DMS53 treated with DMSO at 0.1 percent for 48 hours (cell line): ENCODE measurements at regions not wholly inside any gene's neighbourhood (a gene's known extent, or its start where the extent isn't known, plus 50 kb on each side); places are given as distances from the start of the nearest gene placed in this dataset.

Experiments
- DNase-seq: peaks from one replicate; lab custom pipeline; 2025; ENCODE audit not compliant: unreplicated experiment; lab: John Stamatoyannopoulos, UW

DNA sequence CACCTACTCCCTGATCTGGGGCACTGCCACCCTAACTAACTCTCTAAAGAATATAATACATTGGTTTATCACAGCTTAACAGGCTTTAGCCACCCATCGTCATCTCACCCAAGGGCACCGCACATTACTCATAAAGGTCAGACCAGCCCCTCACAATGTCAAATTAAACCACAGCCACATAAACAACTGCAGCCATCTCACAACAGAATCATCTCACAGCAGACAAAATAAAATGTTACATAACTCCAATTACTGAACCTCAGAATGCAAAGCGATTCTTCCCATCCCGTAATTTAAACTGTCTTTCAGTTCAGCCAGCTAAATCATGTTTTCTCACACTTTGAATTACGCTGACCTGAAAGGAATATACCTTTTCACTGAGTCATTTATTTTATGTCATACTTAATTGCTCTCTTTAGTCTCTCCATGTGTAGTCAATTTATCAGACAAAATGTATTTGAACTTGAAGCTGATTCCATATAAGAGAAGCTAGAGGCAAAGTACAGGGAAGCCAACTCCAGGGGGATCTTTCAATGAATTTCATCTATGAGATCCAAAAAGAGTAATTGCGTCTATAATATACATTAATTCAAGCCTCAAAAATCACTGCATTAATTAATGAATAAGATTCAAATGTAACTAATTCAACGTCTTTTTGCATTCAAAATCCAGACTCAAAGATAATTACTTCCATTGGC is 96.9 kb upstream of the NEBL start:
- DNase-seq: no peak

DNA sequence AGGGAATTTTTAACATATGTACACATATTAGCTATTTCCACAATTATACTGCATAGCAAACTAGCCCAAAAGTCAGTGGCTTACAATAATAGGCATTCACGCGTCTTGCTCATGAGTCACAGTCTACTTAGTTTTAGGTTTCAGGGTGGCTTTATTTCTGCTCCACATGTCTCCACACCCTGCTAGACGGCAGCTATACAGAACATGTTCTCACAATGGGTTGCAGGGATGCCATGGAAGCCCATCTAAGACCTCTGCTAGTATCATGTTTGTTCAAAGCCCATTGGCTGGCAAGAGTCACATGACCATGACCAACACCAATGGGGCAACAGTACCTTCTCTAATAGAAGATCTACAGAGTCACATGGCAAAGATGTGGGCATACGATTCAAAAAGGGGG is 96.3 kb upstream of the NEBL start:
- DNase-seq: no peak

DNA sequence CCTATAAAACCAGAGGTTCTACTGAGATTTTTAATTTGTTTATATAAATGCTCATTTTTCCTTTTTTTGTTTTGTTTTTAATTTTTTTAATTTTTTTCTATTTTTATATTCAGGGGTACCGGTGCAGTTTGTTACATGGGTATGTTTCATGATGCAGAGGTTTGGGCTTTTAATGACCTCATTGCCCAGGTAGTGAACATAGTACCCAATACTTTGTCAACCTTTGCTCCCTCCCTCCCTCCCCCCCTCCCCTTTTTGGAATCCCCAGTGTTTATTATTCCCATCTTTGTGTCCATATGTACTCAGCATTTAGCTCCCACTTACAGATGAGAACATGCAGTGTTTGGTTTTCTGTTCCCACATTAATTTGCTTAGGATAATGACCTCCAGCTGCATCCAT is 94.4 kb upstream of the NEBL start:
- DNase-seq: no peak

DNA sequence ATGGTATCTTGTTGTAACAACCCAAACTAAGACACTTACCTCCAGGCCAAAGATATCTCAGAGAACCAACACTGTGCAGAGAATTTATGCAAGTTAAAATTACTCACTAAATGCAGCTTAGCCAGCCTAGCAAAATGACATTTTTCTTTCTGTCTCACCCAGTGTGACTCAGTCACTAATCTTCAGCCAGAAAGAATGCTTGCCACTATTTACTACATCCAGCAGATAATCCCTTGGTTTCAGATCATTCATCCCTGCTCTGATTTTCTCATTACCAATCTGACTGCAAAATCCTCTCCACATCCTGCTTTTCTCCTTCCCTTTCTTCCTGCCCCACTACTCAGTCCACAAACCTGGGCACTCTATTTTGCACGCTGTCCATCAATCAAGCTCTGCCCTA is 93.5 kb upstream of the NEBL start:
- no peak for DNase-seq

DNA sequence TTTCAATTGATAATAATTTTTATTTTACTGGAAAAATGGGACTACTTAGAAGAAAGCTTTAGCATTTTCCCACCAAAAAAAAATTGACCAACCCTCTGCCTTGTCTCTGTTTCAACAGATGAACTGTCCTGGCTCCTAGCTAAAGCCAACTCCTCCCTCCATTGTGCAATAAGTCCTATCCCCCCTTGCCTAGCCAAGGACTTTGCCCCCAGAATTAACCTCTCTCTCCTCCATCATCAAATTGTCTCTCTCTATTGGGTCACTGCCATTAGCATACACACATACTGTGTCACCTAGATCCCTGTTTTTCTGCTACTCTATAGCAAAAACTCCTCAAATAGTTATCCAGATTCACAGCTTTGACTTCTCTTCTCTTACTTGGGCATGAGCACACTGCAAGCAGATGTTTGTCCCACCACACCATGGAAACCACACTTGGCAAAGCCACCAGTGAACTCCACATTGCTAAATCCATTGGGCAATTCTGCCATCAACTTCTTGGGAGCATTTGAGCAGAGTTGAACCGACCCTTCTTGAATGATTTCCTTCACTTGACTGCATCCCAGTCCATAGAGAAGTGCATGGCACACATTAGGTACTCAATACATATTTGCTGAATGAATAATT is 91.4 kb upstream of the NEBL start:
- DNase-seq: no peak

DNA sequence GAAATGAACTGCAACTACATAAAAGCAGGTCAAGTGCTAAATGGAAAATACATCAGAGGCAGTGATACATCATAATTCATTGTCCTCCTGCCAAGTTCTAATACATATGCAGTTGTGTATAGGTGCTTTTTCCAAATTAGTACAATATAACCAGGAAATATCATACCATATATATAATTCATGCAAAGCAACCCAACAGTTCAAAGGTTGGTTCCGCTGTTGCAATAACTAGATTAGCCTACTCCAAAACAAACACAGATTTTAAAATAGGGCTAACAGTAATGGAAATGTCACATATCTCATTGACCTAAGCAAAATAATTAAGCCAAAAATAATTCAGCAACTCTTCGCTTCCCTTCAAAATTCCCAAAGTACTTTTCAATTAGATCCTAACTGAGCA is 88.9 kb upstream of the NEBL start:
- no peak for DNase-seq

DNA sequence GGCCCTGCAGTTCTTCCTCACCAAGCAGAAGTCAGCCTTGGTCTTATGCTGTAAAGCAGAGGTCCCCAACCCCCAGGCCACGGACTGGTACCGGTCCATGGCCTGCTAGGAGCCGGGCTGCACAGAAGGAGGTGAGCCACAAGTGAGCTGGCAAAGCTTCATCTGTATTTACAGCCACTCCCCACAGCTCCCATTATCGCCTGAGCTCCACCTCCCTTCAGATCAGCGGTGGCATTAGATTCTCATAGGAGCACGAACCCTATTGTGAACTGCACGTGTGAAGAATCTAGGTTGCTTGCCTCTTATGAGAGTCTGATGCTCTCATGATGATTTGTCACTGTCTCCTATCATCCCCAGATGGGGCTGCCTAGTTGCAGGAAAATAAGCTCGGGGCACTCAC is 87.6 kb upstream of the NEBL start:
- DNase-seq: no peak

DNA sequence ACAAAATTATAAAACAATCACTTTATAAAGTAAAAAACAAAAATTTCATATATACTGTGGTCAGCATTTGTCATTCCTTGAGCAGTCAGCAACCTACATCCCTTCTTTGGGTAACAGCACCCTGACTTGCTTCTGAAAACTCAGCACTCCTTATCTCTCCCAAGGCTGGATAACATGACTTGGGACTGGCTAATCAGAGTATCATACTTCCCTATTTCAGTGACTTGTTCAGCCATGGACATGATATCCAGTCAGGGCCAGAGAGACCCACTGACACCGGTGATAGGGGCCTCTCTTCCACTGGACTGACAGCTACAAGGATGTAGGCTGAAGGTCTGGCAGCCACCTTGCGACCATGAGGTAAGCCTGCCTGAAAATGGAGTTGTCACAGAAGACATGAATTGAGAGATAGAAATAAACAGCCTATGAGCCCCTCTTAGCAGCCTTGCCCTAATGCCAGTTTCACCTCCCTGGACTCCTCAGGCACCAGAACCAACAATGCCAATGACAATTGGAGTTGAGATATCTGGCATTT is 84.4 kb upstream of the NEBL start:
- DNase-seq: no peak

DNA sequence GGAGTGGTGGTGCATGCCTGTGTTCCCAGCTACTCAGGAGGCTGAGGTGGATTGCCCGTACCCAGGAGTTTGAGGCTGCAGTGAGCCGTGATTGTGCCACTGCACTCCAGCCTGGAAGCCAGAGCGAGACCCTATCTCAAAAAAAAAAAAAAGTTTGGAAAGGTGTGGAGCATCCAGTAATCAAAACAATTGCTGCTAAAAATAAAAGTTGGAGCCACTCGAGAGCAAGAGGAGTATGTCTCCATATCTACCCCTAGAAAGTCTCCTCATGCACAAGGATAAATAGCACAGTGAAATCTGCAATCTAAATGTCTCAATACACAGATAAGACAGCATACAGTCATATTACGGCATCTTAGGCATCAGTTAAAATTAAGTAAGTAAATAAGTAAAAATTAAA is 81.5 kb upstream of the NEBL start:
- DNase-seq: no peak

DNA sequence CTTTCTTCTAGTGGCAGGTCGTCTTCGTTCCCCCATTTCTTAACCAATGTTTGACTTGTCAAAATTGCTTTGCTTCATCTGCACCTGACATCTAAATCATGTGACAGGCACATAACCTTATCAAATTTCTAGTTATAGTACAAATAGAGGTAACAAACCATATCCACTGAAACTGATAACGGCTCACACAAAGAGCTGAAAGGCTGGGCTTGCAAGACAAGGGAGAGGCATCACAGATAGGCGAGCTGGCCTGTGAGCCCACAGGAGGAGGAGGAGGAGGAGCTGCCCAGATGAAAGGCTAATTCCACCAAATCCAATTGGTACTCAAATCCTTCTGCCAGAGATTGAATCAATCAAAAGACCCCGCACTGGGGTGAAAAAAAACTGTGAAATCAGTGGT is 80.2 kb upstream of the NEBL start:
- DNase-seq: no peak

DNA sequence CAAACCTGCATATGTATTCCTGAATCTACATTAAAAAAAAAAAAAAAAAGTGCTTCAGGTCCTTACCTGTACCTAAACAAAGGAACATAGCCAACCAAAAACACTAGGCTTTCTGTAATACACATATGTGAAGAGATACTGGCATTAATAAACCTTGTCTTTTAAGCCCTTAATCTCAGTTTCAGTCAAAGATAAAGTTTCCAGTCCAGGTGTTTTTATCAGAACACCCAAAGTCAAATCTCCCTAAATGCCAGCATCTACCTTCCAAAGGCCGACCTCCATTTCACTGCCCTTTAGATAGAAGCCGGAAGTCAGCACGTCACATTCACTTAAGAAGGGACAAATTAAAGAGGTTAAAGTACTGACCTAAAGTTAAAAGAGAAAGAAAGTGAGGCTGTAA is 79.8 kb upstream of the NEBL start:
- DNase-seq: no peak

DNA sequence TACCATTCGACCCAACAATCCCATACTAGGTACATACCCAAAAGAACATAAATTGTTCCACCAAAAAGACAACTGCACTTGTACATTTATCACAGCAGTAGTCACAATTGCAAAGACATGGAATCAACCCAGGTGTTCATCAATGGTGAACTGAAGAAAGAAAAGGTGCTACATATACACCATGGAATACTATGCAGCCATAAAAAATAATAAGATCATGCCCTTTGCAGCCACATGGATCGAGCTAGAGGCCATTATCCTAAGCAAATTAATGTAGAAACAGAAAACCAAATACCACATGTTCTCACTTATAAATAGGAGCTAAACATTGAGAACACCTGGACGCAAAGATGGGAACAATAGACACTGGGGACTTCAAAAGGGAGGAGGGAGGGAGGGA is 79.3 kb upstream of the NEBL start:
- DNase-seq: no peak

DNA sequence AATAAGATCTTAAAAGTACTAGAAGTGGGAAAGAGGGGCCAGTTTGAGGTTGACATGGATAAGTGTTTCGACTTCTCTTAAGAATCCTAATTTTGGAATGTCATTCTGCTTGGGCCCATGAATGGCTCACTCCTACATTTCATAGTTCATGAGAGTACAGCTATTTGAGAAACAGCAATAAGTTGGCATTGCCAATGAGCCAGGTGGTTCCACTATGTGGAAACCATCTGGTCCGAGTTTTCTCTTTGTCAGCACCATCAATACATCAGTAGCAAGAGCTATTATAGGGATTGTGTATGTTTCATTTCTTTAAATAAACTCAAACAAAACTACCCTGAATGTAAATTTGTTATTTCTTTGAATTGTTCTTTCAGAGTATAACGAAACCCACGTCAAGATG is 78.1 kb upstream of the NEBL start:
- DNase-seq: no peak

DNA sequence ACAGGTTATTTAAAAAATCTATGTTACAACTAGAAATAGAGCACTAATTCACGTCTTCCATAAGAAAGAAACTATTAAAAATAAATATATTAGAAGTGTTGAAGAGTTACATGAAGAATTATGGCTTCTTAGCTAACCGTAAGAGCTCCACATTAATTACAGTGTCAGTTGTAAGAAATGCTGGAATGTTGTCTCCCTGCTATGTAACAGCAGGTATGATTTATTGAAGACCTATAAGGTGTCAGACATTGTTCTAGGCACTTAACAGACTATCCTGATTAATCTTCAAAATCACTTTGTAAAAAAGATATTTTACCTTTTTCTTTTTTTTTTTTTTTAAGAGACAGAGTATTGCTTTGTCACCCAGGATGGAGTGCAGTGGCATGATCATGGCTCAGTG is 75.8 kb upstream of the NEBL start:
- DNase-seq: no peak

DNA sequence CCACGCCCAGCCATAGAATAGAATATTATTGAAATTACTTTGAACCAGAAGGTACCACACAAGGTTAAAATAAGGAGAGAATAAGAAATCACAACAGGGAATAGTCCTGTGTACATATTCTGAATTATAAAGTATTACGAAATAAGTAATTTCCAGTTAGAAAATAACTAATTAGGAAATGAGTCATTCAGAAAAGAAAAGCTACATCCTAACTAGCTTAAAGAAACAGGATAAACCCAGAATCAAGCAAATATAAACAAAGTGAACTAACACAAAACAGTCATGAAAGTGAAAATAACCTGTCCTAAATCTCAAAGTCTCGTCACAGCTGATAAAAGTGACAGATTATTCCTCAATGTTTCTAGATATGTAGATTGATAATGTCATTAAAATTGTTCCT is 74.8 kb upstream of the NEBL start:
- DNase-seq: no peak

DNA sequence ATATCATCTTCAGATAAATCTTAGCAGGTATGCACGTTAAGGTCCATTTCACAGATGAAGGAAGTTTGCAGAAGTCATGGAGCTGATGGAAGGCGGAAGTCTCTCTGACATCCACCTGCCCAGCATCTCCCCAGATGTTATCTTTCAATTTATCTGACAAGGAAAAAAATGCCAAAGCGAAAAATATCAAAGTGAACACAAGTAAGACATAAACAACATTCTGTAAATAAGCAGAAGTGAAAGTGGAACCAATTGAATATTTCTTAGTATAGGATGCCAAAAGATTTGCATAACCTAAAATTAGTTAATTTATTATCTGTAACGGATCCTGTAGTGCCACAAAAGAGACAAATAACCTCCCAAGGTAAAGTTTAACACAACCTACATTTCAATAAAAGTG is 73.6 kb upstream of the NEBL start:
- no peak for DNase-seq

DNA sequence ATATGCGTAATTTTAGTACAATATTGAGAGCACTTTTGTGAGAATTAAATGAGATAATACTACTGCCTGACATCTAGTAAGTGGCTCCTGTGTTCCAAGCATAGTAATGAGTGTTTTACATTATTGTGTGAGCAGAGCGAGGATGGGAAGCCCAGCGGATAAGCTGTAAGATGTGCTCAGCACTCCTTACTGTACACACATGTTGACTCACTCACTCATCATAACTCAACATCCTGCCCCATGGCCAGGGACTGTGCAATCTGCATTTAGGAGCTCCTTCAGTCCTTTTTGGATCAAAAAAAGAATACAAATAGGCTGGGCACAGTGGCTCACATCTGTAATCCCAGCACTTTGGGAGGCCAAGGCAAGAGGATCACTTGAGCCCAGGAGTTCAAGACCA is 72.9 kb upstream of the NEBL start:
- no peak for DNase-seq

DNA sequence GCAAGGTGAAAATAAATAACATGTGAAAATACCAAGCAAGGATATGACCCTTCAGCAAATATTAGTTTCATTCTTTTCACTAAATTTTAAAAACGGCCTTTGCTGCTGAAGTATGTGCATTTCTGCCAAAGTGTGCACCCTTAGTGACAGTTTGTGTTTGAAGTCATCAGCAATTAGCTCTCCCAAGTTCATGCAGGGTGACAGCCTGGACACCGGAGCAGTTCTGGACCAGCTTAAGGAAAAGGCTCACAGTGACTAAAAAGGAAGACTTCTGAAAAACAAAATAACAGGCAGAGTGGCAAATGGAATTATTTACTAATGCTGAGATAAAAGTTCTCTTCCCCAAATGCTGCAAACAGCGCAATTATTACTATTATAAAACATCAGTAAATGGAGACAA is 69.3 kb upstream of the NEBL start:
- no peak for DNase-seq

DNA sequence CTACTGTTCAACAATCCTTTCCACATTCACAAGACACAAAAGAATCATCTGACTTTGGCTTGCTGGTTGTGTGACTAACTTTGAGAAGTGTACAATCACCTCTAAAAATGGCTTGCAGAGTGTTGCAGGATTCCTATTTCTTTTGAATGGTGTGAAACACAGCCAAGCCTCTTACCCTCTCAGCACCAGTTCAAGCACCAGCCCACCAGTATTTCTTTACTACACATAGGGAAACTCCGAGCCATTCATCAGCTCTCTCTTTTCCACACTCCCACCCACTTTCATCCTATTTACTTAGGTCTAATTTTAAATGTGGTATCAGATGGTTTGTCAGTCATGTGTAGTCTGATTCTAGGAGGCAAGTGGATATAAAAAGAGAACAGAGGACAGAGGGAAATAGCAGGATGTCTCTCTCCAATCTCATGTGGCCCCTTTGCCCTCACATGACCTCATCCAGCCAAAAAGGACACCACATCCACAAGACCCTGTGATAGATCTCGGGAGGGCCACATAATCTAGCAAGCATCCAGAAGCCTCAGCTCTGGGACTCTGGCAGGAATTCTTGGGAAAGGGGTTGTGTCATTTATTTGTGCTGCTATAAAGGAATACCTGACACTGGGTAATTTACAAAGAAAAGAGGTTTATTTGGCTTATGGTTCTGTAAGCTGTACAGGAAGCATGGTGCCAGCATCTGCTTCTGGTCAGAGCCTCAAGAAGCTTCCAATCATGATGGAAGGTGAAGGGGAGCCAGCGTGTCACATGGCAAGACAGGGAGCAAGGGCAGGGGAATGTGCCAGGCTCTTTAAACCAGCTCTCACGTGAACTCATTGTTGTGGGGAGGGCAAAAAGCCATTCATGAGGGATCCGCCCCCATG is 66.8 kb upstream of the NEBL start:
- no peak for DNase-seq

DNA sequence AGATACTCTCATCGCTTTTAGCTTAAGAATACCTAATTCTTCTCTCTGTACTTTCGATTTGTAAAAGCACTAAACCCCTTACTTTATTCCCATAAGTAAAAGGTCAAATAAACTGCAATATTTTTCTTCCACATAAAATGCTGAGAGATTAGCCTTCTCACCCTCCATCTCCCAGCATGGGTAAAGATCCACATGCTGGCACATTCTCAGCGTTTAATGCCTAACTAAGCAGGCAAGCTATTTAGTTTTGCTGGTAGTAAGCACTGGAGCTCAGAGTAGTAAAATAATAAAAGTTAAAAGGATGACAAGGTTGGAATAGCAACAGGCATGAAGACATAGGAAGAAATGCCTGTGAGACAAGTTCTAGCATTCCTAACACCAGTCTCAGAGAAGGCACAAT is 65.9 kb upstream of the NEBL start:
- DNase-seq: no peak

DNA sequence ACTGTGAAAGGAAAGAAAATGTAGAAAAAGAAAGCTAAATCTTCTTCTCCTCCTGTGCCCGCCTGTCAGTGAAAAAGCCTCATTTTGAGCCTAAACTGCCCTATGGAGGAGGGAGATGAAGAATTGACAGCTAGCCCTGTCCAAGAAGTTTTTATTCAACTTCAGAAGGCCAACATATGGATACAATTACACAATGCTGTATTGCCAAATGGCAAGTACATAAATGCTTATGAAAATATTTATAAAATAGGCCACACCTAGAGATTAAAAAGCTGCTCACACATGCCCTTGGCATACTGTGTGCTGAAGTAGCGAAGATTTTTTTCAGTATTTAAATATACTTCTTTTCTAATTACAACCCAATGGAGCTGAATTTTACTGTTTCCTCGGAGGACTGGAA is 65.1 kb upstream of the NEBL start:
- no peak for DNase-seq

DNA sequence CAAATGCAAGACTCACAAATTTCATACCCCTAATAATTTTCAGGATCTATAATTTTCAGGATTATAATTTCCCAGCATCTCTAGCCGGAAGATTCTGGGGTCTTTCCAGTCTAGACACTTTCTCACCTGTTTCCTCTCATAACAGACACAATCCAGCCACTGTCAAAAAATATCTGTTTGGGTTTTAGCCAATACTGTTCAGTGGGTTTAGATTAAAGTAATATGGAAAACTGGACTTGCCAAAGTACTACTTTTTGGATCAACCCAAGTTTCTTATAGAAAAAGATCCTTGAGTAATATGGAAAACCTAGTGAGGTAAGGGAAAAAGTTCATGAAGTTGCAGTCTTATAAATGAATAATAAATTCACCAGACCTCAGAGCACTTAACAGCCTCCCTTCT is 62.1 kb upstream of the NEBL start:
- no peak for DNase-seq
